Panc1 (cell line): ENCODE measurements at regions not wholly inside any gene's neighbourhood (a gene's known extent, or its start where the extent isn't known, plus 50 kb on each side); places are given as distances from the start of the nearest gene placed in this dataset.

ENCODE experiments used
- CTCF ChIP-seq: fragments of 450-650 bp; IDR thresholded peaks from 2 replicates; pipeline ENCODE4 v1.5.1; 2017; ENCODE audit warnings: mild to moderate bottlenecking
- SIN3A ChIP-seq: IDR thresholded peaks from 2 replicates; pipeline ENCODE4 v1.6.1; 2012; ENCODE audit warnings: low read depth, mild to moderate bottlenecking, low read length, moderate library complexity, borderline replicate concordance; ENCODE audit not compliant: insufficient read depth

- TF ChIP-seq CTCF (no peak), SIN3A (no peak)
Measured at GRCh38 chr9:87059772-87060171, 112.5 kb upstream of the GAS1 start.
